Muscle layer of colon (tissue), 2 donors: ENCODE measurements at regions not wholly inside any gene's neighbourhood (a gene's known extent, or its start where the extent isn't known, plus 50 kb on each side); places are given as distances from the start of the nearest gene placed in this dataset.

ENCODE experiments used
- H3K27ac ChIP-seq: one replicate; pipeline ENCODE4 v1.7.0; 2013; ENCODE audit warnings: low read depth, mild to moderate bottlenecking, low read length, moderate library complexity
- H3K27me3 ChIP-seq, 2 donors: one replicate each; pipeline ENCODE4 v1.7.0; 2013; ENCODE audit warnings: low read length in 2 of 2, mild to moderate bottlenecking in 2 of 2; ENCODE audit not compliant: insufficient read depth in 2 of 2, control insufficient read depth in 1 of 2
- H3K36me3 ChIP-seq: one replicate; pipeline ENCODE4 v1.7.0; 2013; ENCODE audit warnings: mild to moderate bottlenecking, low read length; ENCODE audit not compliant: insufficient read depth
- H3K4me1 ChIP-seq: one replicate; pipeline ENCODE4 v1.7.0; 2013; ENCODE audit warnings: mild to moderate bottlenecking, low read length; ENCODE audit not compliant: insufficient read depth
- H3K4me3 ChIP-seq, 2 donors: one replicate each; pipeline ENCODE4 v1.7.0; 2013; ENCODE audit warnings: low read length in 2 of 2, low read depth in 1 of 2, mild to moderate bottlenecking in 1 of 2, moderate library complexity in 1 of 2
- H3K9ac ChIP-seq: one replicate; pipeline ENCODE4 v1.7.0; 2013; ENCODE audit warnings: low read length
- H3K9me3 ChIP-seq: one replicate; pipeline ENCODE4 v1.7.0; 2013; ENCODE audit warnings: mild to moderate bottlenecking, low read length
- donor health status: abdominal sarcoma.
- donor health status: Adenocarcinoma of cecum.

GRCh38 chr7:68119411-68119810 is 1122.8 kb downstream of the TYW1 start:
- H3K36me3 ChIP-seq, result no peaks in the 10 kb centered on the region
- H3K27me3 ChIP-seq, result no peaks in the 10 kb centered on the region
- H3K9me3 ChIP-seq, result no peaks in the 10 kb centered on the region
- no peak overlapping the region for H3K27ac ChIP-seq
- no peak overlapping the region for H3K9ac ChIP-seq
- H3K4me3 ChIP-seq, result no peak overlapping the region
- H3K4me1 ChIP-seq, result no peaks in the 10 kb centered on the region

- Histone ChIP-seq H3K36me3 (no peaks in the 10 kb centered on the region), H3K27me3 (no peaks in the 10 kb centered on the region), H3K27ac (no peak overlapping the region), H3K4me3 (no peak overlapping the region), H3K9me3 (no peaks in the 10 kb centered on the region), H3K4me1 (no peaks in the 10 kb centered on the region), H3K9ac (no peak overlapping the region)
These were observed 1124.4 kb downstream of the TYW1 start for GRCh38 chr7:68121056-68121455.

- no peaks in the 10 kb centered on the region for H3K9me3 ChIP-seq
- H3K27ac ChIP-seq, result no peak overlapping the region
- H3K4me1 ChIP-seq, result no peaks in the 10 kb centered on the region
- no peak overlapping the region for H3K4me3 ChIP-seq
- no peaks in the 10 kb centered on the region for H3K27me3 ChIP-seq
- H3K36me3 ChIP-seq, result no peaks in the 10 kb centered on the region
- H3K9ac ChIP-seq, result no peak overlapping the region
These were observed 1125.0 kb downstream of the TYW1 start for GRCh38 chr7:68121655-68122054.

GRCh38 chr7:68122801-68123200 is 1126.2 kb downstream of the TYW1 start:
- no peaks in the 10 kb centered on the region for H3K4me1 ChIP-seq
- no peak overlapping the region for H3K9ac ChIP-seq
- H3K4me3 ChIP-seq, result no peak overlapping the region
- no peak overlapping the region for H3K27ac ChIP-seq
- H3K36me3 ChIP-seq, result no peaks in the 10 kb centered on the region
- H3K27me3 ChIP-seq, result no peaks in the 10 kb centered on the region
- no peaks in the 10 kb centered on the region for H3K9me3 ChIP-seq

GRCh38 chr7:68125168-68125567 is 1128.5 kb downstream of the TYW1 start:
- no peak overlapping the region for H3K4me3 ChIP-seq
- H3K27me3 ChIP-seq, result no peaks in the 10 kb centered on the region
- no peak overlapping the region for H3K27ac ChIP-seq
- no peak overlapping the region for H3K9ac ChIP-seq
- H3K9me3 ChIP-seq, result no peaks in the 10 kb centered on the region
- no peaks in the 10 kb centered on the region for H3K36me3 ChIP-seq
- H3K4me1 ChIP-seq, result no peaks in the 10 kb centered on the region

GRCh38 chr7:68133045-68133444 is 1136.4 kb downstream of the TYW1 start:
- Histone ChIP-seq H3K27ac (no peak overlapping the region), H3K9ac (no peak overlapping the region), H3K36me3 (no peaks in the 10 kb centered on the region), H3K27me3 (no peaks in the 10 kb centered on the region), H3K4me3 (no peak overlapping the region), H3K9me3 (no peaks in the 10 kb centered on the region), H3K4me1 (no peaks in the 10 kb centered on the region)

- H3K9me3 ChIP-seq, result no peaks in the 10 kb centered on the region
- H3K27ac ChIP-seq, result no peak overlapping the region
- no peaks in the 10 kb centered on the region for H3K36me3 ChIP-seq
- no peaks in the 10 kb centered on the region for H3K4me1 ChIP-seq
- no peak overlapping the region for H3K9ac ChIP-seq
- H3K4me3 ChIP-seq, result no peak overlapping the region
- no peaks in the 10 kb centered on the region for H3K27me3 ChIP-seq
These were observed 1146.7 kb downstream of the TYW1 start for GRCh38 chr7:68143345-68143744.

- Histone ChIP-seq H3K36me3 (no peaks in the 10 kb centered on the region), H3K9me3 (no peaks in the 10 kb centered on the region), H3K4me3 (no peak overlapping the region), H3K27me3 (no peaks in the 10 kb centered on the region), H3K27ac (no peak overlapping the region), H3K9ac (no peak overlapping the region), H3K4me1 (no peaks in the 10 kb centered on the region)
These were observed 1150.3 kb downstream of the TYW1 start for GRCh38 chr7:68146983-68147382.

GRCh38 chr7:68147614-68148238 is 1151.1 kb downstream of the TYW1 start:
- H3K4me3 ChIP-seq, result no peak overlapping the region
- H3K27me3 ChIP-seq, result no peaks in the 10 kb centered on the region
- H3K27ac ChIP-seq, result no peak overlapping the region
- H3K9ac ChIP-seq, result no peak overlapping the region
- no peaks in the 10 kb centered on the region for H3K9me3 ChIP-seq
- H3K4me1 ChIP-seq, result no peaks in the 10 kb centered on the region
- H3K36me3 ChIP-seq, result no peaks in the 10 kb centered on the region

- Histone ChIP-seq H3K27me3 (no peaks in the 10 kb centered on the region), H3K4me3 (no peak overlapping the region), H3K9ac (no peak overlapping the region), H3K4me1 (no peaks in the 10 kb centered on the region), H3K9me3 (no peaks in the 10 kb centered on the region), H3K27ac (no peak overlapping the region), H3K36me3 (no peaks in the 10 kb centered on the region)
These were observed 1151.8 kb downstream of the TYW1 start for GRCh38 chr7:68148440-68148839.

- no peaks in the 10 kb centered on the region for H3K27me3 ChIP-seq
- no peak overlapping the region for H3K9ac ChIP-seq
- no peak overlapping the region for H3K27ac ChIP-seq
- H3K4me3 ChIP-seq, result no peak overlapping the region
- no peaks in the 10 kb centered on the region for H3K36me3 ChIP-seq
- H3K4me1 ChIP-seq, result no peaks in the 10 kb centered on the region
- no peaks in the 10 kb centered on the region for H3K9me3 ChIP-seq
These were observed 1155.6 kb downstream of the TYW1 start for GRCh38 chr7:68152205-68152604.

- H3K4me3 ChIP-seq, result no peak overlapping the region
- H3K27me3 ChIP-seq, result no peaks in the 10 kb centered on the region
- no peaks in the 10 kb centered on the region for H3K9me3 ChIP-seq
- H3K4me1 ChIP-seq, result no peaks in the 10 kb centered on the region
- no peaks in the 10 kb centered on the region for H3K36me3 ChIP-seq
- H3K9ac ChIP-seq, result no peak overlapping the region
- H3K27ac ChIP-seq, result no peak overlapping the region
These were observed 1159.0 kb downstream of the TYW1 start for GRCh38 chr7:68155676-68156075.
